Putamen (tissue), 1 donor: ENCODE measurements at regions not wholly inside any gene's neighbourhood (a gene's known extent, or its start where the extent isn't known, plus 50 kb on each side); places are given as distances from the start of the nearest gene placed in this dataset.
"Not testable (repeated sequence)": the region's sequence is repeated elsewhere in the genome, so short reads cannot be mapped to it uniquely, and the experiment has no call there.

Experiments
- DNase-seq: peaks from one replicate; pipeline ENCODE4 v3.0.0-alpha.2; 2016; ENCODE audit warnings: low spot score

DNA sequence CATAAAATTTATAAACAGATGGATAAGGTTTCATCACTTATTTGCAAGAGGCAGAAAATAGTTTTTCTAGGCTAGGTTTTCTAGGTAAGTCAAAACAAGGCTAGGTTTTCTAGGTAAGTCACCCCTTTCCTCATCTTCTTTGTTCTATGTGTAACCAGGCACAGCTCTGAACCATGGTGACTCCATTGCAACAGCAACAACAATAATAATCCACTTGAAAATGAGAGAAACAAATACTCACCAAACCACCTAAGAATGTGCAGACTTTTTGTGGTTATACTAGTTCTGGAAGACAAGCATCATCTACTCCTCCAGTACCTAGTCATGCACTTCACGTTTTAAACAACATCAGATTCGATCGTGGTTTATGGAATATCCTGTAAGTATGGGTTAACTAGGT, 237.4 kb upstream of the ACVR2A start:
- DNase-seq: no peak

DNA sequence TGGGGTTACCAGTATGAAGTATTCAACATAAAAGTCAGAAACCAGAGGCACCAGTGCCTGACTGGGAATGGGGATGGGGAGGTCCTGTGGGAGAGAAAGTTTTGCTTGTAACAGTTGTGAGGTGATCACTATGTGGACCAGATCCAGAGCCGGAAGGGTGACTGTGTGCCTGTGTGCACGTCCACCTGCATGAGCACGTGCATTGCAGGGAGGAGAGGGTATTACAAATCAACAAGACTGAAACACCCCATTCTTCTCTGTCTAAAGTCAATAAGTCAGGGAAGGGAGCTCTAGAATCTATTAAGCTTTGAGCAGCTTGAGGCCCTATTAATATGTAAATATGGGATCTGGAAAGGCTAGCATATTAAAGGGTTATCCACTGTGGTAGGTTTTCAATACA, 241.0 kb upstream of the ACVR2A start:
- no peak for DNase-seq

DNA sequence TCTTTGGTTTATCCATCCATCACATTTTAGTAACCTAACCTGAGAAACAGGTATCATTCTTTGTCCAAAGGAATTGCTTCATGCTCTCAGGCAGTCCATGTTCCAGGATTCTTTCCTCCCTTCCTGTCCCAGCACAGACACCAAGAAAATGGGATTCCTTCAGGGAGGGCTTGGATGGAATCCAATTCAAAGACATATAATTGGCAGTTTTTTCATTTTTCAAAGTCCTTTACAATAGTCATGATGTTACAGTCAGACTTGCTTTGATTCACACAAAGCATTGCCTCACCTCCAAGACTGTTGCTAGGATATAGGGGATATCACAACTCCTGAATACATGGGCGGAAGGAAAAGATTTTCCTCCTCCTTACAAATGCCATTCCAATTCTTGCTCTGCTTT, 241.4 kb upstream of the ACVR2A start:
- no peak for DNase-seq

DNA sequence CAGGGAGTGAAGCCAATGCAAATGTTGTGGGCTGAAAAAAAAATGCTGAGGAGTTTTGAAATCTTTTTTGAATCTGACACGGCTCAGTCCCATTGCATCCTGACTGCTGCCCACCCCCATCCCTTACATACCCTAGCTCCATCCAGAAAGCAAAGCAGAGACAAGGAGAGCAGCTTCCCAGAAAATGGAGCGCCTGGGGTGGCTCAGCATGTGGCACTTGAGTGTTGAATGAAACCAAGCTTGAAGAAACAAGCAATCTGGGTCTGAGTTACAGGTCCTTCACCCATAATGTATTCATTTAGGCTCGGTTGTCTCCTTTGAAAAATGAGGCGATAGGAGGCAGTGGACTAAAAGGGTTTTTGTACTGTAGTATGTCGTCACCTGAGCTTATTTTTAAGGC, 244.2 kb upstream of the ACVR2A start:
- no peak for DNase-seq

DNA sequence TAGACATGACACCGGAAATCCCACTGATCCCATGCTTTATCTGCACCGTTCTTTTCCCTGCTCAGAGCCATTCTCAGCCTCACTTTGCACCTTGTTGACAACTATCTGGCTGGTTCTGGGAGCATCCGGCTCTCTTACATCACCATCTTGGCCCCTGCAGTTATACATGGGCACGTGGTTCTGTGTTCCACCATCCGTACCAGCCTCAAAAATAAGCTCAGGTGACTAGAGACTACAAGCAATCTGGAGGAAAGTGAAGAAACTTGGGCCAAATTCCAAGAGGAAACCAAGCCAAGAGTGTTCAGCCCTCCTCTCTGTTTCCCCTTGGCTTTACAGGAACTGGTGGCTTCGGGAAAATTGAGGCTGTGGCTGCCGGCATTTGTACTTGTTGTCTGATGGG, 244.6 kb upstream of the ACVR2A start:
- DNase-seq: no peak

DNA sequence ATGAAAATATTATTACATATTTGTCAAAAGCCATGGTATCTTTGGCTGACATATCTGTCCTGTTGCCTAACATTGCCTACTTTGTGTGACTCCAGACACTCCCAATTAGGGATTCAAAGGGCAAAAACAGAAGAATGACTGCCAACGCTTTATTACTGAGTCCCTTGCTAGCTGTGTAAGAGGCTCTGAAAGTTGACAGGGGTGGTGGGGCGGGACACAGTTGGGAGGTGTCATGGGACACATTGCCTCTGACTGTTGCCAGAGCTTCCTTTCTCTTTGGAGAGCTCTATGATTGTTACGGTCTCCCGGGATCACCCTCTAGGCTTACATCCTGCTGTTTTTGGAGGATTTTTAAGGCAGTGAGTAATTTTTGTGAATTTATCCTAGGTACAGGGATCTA, 249.6 kb upstream of the ACVR2A start:
- DNase-seq: no peak

DNA sequence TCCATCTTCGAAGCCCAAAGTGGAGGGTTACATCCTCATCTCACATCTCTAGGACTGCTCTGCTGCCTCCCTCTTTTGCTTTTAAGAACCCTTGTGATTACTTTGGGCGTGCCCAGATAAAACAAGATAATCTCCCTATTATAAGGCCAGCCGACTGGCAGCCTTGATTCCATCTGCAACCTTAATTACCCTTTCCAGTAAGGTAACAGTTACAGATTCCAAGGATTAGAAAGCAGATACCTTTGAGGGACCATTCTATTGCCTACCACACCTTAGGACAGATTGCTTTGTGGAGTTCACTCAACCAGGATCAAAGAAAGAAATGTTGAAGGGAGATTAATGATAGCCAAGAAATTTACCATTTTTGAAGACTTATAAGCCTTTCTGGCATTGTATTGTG, 250.8 kb upstream of the ACVR2A start:
- DNase-seq: no peak

DNA sequence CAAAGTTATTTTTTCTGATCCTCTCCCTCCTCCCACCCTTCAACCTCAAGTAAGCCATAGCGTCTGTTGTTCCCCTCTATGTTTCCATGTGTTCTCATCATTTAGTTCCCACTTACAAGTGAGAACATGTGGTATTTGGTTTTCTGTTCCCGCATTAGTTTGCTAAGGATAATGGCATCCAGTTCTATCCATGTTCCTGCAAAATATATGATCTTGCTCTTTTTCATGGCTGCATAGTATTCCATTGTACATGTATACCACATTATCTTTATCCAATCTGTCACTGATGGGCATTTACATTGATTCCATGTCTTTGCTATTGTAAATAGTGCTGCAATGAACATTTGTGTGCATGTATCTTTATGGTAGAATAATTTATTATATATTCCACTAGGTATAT, 252.0 kb upstream of the ACVR2A start:
- DNase-seq: not testable (repeated sequence)

DNA sequence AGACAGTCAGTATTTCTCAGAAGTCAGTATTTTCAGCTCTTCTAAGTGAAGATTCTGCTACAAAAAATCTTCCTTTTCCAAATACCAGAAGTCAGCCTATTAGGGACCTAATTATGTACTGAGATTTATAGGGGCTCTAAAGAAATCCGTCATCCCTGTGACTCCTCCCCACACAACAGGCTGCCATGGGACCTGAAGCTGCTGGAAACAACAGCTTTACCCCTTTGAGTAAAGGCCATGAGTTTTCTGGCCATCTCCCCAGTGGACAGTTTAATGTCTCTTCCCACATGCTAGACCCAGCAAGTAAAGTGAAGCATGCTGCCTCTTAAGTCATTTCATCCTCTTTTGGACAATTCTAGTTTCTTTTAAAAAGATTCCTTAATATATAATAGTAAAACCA, 255.7 kb upstream of the ACVR2A start:
- DNase-seq: no peak

DNA sequence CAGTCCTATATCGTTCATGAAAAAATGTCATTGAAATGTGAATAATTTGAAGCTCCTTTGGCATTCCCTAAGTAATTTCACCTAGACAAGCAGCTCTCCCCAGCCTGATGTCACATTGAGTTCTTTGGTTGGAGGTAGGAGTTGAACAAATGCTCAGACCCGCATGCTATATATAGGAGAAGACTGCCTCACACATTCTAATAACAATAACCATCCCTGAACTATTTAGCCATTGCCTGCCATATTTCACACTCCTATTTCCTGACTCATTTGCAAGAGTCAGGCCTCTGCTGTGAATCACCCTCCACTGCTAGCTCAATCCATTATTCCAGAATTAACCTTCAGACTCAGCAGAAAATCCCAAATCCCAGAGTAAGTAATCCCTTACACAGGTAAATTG, 256.6 kb upstream of the ACVR2A start:
- no peak for DNase-seq

DNA sequence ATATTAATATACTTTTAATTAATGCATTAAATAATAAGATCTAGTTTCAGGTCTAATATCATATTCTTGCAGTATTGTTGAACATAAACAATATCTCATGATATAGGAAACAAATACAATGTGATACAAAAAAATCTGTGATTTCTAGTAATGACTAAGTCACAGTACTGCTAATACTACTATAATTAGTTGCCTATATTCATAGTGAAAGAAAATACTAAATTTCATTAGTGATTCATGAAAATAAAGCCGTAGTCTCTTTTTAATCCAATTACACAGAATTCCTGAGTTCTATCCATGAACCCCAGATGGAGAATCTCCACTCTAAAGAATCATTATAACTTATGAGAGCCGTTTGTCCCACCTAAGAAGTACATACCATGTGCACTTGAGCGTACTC, 266.3 kb upstream of the ACVR2A start:
- DNase-seq: no peak

DNA sequence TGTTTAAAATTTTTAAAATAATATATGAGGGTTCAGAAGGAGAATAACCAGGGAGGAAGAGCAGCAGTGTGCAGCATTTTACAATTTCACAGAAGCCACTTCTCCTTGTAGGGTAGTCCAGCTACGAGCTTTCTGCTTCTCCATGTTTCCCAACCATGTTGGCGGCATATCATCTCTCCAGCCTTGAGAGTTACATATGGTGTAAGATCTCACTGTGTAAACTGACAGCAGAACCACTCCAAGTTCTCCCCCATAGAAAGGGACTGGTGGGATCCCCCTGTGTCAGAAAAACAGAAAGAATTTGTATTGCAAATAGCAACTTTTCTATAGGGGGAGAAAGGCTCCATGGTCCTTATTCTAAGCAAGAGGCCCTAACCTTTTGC, 266.8 kb upstream of the ACVR2A start:
- no peak for DNase-seq

DNA sequence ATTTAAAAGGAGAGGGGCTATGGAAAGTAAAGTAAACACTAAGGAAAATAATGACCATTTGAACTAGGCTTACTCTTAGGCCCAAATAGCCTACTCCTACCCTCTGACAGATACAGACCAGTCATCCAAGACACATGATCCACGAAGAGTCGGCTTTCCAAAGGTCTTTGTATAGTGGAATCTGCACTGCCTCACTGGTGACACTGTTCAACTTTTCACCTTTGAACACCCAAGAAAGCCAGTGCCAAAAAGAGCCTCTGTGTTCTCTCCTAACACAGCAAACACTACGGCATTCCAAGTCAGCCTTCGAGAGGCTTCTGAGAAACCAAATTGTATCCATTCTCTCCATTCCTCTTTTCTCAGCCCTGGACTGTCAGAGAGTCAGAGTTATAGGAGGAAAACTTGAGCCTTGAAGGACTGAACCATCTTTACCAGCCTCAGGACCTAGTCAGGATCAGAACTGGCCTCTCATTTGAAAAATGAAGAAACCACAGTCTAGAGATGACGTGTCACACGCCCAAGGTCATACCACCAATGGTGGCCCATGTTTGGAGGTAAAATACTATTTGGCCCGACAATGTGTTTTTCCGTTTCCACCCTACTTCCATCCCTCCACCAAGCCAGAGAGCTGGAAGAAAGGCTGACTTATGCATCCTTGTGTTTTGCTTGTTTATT, 267.4 kb upstream of the ACVR2A start:
- no peak for DNase-seq

DNA sequence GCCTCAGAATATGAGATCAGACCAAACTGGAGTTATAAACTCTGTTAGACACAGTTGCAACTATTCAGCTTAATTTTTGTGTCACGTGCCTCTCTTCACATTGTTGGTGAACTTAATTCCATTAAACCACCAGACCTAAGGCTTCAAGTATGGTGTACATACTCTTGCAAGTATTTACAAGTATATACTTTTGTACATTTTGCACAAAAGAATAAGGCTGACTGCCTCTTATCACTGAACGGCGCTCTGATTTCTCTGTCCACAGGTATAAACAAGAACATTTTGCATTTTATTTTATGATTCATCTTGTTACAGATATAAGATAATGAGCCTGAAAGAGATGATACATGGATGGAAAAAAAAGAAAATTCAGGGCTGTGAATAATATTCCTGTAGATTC, 269.7 kb upstream of the ACVR2A start:
- no peak for DNase-seq

DNA sequence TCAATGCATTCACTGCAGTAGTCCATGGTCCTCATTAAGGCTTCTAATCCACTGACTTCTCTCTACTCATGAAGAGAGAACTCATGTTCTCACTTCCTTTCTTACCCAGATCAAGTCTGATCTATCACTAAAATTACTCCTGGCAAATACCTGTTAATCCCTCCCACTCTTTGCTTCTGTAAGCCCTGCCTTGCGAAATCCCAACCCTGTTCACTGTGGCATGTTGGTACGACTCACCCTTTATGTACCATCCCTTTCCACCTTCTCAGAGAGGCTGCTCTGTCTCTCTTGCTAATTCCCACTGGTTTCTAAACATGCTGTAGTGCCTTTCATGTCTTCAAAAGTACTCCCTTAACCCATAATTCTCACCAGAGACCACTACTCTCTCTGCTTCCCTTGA, 272.2 kb upstream of the ACVR2A start:
- no peak for DNase-seq

DNA sequence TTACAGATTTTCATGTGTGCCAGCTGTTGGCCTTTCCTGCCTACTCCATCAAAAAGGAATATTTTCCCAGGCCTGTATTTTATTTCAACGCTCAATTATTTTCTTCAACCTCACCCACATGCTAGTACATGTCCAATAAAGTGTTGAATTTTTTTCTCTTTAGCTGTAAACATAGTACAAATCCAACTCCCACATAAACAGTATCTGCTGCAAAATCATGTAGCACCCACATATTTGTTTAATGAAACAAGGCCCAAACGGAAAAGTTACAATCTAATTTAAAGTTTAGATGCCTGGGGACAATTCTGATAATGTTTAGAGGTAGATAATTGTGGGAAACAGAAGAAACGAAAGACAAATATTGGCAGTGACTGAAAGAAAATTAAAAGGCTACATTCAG, 275.4 kb upstream of the ACVR2A start:
- DNase-seq: no peak

DNA sequence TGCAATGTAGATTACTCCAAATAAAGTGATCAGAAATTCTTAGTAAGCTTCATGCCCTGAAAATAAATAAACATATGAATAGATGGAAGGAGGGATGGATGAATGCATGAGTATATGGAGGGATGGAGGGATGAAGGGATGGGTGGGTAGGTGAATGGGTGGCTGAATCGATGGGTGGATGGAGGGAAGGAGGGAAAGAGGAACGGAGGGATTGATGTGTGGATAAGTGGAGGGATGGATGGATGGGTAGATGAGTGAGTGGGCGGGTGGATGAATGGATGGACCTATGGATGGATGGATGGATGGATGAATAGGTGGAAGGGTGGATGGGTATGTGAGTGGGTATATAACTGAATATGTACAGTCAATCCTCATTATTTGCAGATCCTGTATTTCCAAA, 276.7 kb upstream of the ACVR2A start:
- DNase-seq: no peak

DNA sequence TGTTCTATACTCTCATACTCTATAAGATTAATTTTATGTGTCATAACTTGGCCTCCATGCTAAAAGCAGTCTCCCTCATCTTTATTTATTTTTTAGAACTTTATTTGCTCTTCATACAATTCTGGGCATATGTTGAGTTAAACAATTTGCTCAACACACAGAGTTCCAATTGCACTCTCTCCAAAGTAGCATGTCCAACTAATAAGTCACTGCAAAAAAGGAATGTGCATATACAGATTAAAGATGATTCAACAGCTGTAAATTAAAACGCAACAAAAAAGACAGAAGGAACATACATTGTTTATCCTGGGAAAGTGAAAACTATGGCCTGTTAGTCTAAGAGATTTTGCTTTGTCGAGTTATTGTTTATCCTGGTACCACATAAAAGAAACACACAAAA, 277.7 kb upstream of the ACVR2A start:
- DNase-seq: no peak

DNA sequence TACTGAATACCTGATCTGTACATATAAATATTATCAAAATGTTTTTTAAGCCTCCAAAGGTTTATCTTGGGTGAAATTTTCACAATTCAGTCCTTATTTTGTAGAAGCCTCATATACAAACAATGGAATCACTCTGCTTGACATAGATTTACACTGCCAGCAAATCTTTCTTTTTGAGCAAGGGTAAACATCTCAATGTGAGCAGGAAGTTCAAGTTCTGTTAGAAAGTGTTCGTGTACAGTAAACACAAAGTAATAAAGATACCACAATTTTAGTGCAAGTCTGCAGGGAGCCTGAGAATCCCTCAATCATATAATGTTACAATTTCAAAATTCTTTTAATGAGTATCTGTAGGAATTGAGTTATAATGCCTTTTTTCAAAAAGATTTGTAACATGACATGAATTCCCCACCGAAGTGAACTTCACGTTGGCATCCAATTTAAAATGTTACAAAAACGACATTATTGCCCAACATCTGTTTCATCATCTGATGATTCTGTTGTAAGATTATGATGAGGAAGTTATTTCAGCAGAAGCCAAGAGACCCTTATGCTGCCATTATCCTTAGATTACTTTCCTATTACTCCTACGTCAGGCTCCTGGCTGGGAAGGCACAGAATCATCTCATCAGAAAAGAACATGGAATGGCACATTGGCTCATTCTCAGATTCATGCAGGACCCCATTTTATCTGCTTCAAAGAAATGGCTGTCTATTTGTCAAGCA, 283.9 kb upstream of the ACVR2A start:
- no peak for DNase-seq

DNA sequence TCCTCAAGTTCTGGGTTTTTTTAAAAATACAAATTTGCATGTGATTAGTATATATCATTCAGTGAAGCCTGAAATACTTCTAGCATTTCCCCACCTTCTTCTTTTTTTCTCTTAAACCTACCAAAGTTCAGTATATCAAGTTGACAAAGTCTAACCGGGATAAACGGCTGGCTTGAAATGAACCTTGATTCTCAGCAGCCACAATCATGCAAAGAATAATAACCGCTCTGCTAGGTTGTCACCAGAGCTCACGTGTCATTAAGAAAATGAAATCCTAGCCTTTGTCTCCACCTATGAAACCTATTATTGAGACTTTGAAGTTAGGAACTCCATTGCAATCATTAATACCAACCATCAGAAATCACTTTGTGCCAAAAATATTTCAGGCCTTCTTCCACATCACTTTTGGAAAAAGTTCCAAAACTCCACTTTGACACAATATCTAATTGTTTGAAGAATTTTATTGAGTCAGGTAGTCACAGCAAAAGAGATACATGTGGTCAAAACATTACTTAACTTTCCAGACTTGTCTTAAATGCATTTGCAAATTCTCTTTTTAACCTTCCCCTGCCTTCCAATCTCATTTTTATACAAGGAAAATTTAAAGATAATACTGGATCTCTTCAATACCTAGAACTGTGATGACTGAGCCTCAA, 285.6 kb upstream of the ACVR2A start:
- DNase-seq: no peak

DNA sequence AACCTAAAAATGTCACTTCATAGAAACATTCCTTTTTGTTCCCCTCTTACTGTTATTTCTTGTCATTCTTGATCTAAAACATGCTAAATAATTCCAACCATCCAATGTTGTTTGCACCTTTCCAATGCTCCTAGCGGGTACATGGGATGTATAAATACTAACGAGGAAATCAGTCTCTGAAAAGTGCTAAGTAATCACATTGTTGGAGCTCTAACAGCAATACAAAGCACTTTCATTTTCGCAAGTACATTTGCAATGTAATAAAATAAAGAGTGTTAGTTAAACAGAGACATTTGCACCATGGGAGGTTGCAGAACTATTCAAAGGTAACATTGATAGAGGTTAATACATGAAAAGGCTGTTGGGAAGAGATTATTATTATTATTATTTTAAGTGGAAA, 286.2 kb upstream of the ACVR2A start:
- no peak for DNase-seq

DNA sequence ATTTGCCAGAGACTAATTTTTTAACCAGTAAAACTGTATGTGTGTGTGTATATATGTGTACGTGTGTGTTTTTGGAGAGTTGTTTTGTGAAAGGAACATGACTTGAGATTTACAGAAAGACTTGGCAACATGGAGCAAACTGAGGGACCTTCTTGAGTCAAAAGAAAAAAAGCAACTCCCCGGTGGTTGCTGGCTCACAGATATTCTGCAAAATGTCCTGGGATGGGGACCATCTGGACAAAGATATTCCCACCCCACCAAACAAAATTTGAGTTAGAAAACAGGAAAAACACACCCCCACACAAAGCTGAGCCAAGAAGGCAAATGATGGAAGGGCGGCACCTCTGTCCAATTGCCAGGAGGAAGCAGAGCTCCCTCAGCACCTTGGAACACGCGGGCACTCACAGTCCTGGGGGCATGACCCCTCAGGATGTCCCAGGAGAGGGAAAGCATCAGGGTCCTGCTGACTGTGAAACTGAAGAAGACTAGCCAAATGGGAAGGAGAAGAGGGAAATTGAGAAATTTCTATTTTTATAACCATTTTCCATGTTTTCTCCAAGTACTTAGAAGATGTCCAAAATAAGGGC, 290.2 kb upstream of the ACVR2A start:
- no peak for DNase-seq

DNA sequence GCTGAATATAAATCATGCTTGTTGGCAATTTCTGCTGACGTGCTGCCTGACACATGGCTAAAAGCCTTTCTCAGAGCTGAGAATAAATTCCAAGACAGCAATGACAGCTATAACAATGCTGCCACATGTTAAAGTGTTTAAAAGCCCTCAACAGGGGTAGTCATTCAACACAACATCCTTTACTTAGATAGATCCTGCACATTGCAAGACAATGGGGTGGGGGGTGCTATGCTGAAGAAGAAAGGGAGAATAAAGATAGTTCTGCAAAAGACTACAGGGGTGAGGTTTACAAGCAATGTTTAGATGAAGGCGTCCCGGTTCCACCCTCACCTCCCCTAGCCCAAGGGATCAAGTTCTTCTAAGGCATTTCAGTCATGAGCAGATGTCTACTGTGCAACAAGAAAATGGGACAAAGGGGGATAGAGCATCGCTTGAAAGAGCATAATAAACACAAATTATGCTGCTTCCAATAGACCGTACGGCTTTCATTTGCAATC, 291.0 kb upstream of the ACVR2A start:
- no peak for DNase-seq
